GM12865 (cell line): ENCODE measurements at regions not wholly inside any gene's neighbourhood (a gene's known extent, or its start where the extent isn't known, plus 50 kb on each side); places are given as distances from the start of the nearest gene placed in this dataset.

Source experiments
- DNase-seq: peaks from one replicate; pipeline ENCODE4 v3.0.0; 2010; ENCODE audit warnings: low read depth
- H3K4me3 ChIP-seq: 2 replicates; pipeline ENCODE4 v1.5.1; 2011; ENCODE audit warnings: mild to moderate bottlenecking, low read depth, low read length, control low read depth
- TF ChIP-seq, protein P1 (sequence below): IDR thresholded peaks from 2 replicates; pipeline ENCODE4 v1.5.1; 2011; ENCODE audit warnings: low read length, control low read depth, low read depth, inconsistent platforms; ENCODE audit not compliant: insufficient read depth; ENCODE audit errors: missing control alignments

DNA sequence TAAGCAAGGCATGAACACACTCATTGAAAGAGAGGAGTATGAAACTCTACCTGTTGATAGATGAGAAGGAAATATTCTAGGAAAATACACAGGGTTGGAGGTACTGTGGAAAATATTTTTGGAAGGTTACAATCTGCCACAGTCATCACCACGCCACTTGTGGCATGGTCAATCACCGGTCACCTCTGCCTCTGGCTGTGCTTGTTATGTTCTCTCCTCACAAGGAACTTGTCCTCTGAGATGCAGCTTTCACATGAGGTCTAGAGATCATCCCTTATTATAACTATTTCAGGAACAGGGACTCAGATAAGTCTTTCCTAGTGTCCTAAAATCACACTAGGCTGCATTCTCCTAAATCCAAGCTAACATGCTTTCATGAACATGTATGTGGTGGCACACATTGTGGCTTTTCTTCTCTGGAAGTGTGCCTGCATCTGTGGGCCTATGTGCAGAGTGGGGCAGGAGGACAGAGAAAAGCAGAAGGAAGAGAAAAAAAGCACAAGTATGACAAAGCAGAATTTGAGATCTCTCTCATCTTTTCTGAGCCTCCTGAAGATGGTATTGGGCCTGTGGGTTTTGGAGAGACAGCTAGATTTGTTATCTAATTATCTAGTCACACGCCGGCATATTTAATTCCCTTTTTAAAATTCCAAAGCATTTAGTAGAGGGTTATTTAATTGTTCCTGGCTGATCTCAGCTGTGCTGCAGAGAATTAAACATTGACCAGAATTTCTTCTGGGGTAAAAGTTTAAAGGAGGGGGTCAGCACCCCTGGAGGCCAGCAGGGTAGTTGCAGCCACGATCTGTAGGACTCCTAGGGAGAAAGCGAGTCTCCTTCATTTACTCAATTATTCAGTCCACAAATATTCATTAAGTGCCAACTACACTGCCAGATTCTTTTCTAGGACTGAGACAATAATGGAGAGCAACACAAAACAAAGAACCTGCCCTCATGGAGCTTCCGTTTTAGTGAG lies 294.6 kb downstream of the RDH14 start:
- H3K4me3 ChIP-seq, result no peak overlapping the region
- TF ChIP-seq, protein P1, sequence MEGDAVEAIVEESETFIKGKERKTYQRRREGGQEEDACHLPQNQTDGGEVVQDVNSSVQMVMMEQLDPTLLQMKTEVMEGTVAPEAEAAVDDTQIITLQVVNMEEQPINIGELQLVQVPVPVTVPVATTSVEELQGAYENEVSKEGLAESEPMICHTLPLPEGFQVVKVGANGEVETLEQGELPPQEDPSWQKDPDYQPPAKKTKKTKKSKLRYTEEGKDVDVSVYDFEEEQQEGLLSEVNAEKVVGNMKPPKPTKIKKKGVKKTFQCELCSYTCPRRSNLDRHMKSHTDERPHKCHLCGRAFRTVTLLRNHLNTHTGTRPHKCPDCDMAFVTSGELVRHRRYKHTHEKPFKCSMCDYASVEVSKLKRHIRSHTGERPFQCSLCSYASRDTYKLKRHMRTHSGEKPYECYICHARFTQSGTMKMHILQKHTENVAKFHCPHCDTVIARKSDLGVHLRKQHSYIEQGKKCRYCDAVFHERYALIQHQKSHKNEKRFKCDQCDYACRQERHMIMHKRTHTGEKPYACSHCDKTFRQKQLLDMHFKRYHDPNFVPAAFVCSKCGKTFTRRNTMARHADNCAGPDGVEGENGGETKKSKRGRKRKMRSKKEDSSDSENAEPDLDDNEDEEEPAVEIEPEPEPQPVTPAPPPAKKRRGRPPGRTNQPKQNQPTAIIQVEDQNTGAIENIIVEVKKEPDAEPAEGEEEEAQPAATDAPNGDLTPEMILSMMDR, result peak; percentile 28
- DNase-seq, result no peak

DNA sequence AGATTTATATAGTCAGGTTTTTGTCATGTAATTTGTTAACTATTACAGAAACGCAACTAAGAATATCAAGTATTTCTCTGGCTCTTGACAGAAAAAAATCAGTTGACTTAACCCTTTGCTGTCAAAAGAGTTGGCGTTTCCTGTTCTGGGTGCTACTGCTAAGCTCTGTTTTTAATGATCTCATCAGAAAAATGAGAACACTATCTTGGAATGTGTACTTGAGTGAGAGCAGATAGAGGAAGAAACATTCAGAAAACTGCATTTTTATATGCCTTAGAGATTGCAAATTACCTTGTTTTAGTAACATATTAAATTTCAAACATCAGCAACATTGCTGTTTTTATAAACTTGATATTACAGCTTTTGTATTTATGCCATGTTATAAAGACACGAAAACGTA lies 297.9 kb downstream of the RDH14 start:
- DNase-seq, result no peak
- H3K4me3 ChIP-seq, result no peak overlapping the region
- TF ChIP-seq, protein P1, result no peak

DNA sequence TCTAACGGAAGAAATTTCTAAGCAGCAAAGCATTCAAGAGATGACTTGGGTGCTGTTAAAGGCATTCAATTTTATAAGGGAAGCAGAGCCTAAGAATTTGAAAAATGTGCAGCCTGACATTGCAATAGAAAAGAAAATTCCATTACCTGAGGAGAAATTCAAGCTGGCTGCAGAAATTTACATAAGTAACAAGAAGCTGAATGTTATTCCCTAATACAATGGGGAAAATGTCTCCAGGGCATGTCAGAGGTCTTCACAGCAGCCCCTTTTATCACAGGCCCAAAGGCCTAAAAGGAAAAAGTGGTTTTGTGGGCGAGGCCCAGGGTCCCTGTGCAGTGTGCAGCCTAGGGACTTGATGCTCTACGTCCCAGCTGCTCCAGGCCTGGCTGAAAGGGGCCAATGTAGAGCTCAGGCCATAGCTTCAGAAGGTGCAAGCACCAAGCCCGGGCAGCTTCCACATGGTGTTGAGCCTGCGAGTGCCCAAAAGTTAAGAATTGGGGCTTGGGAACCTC lies 306.7 kb downstream of the RDH14 start:
- no peak overlapping the region for H3K4me3 ChIP-seq
- TF ChIP-seq, protein P1, result no peak
- no peak for DNase-seq

DNA sequence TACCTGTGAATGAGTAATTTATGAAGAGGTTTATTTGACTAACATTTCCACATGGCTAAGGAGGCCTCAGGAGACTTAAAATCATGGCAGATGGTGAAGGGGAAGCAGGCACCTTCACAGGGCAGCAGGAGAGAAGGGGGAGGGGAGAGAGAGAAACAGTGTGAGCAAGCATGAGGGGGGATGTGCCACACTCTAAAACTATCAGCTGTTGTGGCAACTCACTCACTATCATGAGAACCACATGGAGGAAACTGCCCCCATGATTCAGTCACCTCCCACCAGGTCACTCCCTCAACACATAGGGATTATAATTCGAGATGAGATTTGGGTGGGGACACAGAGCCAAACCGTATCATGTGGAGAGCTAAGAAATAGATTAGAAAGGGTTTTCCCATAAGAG lies 309.0 kb downstream of the RDH14 start:
- DNase-seq, result no peak
- no peak overlapping the region for H3K4me3 ChIP-seq
- TF ChIP-seq, protein P1, result no peak

DNA sequence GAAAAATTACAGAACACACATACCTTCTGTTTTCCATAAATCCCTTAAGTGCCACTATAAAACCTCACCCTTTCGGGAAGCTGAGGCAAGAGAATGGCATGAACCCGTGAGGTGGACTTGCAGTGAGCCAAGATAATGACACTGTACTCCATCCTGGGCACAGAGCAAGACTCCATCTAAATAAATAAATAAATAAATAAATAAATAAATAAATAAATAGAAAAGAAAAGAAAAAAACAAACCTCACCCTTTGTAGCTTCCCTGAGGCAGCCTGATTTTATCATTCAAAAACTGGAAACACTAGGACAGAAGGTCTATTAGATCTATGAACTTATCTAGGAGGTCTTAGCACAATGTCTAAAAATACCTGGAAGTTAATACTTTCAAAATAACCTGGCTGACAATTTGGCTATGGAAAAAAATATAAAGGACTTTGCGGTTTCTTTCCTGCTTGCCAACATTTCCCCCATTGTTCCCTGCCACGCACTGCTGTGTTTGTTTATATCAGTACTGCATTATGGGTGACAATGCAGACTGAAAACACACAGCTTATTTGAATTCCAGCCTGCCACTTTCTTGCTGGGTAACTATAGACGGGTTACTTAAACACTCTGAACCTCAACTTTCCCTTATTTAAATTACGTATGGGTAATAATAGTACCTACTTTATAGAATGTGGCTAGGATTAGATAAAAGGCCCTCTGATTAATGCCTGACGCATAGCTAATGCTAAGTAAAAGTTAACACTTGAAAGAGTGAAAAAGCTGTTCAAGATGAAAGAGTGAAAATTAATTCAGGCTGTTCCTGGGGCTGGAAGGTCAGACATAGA lies 313.0 kb downstream of the RDH14 start:
- DNase-seq, result no peak
- H3K4me3 ChIP-seq, result no peak overlapping the region
- TF ChIP-seq, protein P1, result no peak

DNA sequence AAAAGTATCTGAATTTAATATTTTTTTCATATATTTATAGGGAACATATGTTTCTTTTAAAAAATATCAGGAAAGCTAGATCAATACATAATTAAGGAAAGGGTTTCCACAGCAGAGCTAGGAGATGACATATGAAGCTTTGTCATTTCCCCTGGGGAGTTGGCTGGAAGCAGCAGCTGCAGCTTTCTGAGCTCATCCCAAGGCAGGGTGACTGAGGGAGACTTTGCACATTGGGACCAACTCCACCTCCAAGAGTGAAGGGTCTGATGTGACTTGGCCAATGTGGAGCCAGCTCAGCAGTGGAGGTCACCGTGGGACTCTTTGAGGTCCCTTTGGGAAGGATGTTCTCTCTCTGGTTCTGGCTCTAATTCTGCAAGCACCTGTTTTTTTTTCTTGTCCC lies 315.1 kb downstream of the RDH14 start:
- no peak for DNase-seq
- TF ChIP-seq, protein P1, result no peak
- H3K4me3 ChIP-seq, result no peak overlapping the region
